ENCODE measurements at regions not wholly inside any gene's neighbourhood (a gene's known extent, or its start where the extent isn't known, plus 50 kb on each side); places are given as distances from the start of the nearest gene placed in this dataset.

DNA sequence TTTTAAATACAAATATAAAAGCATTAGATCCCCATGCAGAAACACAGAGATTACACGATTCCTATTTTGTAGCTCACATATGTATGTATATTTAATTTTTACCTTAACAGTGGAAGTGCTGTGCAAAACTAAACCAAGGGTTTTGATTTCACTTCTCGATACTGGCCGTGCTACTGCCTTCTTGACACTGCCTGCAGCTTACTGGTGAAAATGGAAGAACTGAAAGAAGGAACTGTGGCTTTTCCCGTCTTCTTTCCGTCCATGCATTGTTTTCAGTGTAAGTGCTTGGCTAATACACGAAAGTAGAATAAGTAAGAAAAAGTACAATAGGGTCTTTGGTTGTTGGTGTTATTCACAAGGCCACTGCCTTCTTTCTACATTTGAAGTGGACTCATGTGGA lies 129.5 kb downstream of the NDUFA10 start:
- TF ChIP-seq ARNTL (CRISPR knock-in tag; IDR thresholded peaks at IDR 0.05; ENCODE audit: borderline replicate concordance, low read depth): no peak
- no peak for TF ChIP-seq BACH2 (CRISPR knock-in tag; IDR thresholded peaks at IDR 0.05; ENCODE audit: borderline replicate concordance)
- TF ChIP-seq RARB (CRISPR knock-in tag; IDR thresholded peaks at IDR 0.05): no peak
